Right hindlimb (tissue), 1 donor: ENCODE measurements at regions not wholly inside any gene's neighbourhood (a gene's known extent, or its start where the extent isn't known, plus 50 kb on each side); places are given as distances from the start of the nearest gene placed in this dataset.

ENCODE experiments used
- DNase-seq: peaks from one replicate; pipeline ENCODE4 v3.0.0-alpha.2; 2018

DNA sequence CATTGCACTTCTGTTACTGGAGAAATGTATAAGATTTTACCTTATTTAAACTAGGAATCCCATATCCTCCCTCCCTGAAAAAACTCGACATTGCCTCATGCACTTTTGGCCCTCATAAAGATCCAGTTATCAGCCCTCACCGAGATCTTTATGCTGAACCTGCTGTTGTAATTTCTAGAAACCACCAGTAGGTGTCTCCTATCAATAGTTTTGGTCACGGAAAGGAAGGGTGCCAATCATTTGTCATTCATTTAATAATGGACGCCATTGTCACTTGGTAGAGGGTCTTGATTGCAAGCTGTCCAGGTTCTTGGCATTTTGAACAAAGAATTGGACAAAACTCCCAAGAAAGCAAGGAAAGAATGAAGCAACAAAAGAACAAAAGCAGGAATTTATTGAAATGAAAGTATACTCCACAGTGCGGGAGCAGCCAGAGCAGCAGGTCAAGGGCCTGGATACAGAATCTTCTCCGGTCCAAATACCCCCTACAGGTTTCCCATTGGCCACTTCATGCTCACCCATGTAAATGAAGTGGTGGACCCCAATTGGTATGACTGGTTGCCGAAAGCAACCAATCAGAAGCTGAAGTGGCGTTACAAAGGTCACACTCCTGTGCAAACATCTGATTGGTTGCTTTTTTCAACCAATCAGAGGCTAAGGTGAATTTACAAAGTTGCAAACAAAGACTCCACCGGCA lies 524.3 kb downstream of the PSAT1 start:
- no peak for DNase-seq

- no peak for DNase-seq
Measured at GRCh38 chr9:78826527-78826926, 529.6 kb downstream of the PSAT1 start.

DNA sequence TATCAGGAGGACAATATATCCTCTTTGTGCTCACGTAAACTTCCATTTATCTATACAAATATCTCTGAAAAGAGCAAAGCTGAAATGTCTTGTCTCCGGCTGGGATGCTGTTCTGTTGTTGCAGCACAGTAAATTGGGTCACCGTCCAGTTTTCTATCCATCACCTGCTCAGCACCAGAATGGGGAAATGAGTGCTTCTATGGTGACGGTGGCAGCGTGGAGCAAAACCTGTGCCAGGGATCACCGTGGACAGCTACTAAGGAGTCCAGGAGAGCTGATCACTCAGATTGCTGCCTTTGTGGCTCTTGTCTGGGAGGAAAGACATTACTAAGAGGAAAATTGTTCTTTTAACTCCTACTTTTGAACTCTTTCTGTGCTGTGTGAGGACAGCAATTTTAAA lies 531.6 kb downstream of the PSAT1 start:
- DNase-seq: no peak

GRCh38 chr9:78830301-78830700 lies 533.4 kb downstream of the PSAT1 start:
- no peak for DNase-seq

DNA sequence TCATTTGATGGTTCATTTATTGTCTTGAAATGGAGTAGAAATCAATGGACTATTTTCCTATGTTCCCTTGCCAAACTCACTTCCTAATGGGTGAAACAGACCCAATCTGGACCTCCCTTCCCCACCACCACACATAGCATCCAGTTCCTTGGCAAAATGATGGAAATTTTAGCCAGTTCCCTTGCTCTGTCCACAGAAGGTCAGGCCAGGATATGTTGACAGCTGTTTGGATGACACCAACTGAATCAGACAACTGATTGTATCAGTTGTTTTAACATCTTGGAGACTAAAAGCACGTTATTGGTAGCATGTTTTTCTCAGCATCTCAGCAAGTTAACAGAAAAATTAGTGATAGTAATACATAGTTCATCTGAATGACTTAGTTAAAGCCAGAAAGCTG lies 534.8 kb downstream of the PSAT1 start:
- no peak for DNase-seq

GRCh38 chr9:78835928-78836450 lies 539.1 kb downstream of the PSAT1 start:
- no peak for DNase-seq

DNA sequence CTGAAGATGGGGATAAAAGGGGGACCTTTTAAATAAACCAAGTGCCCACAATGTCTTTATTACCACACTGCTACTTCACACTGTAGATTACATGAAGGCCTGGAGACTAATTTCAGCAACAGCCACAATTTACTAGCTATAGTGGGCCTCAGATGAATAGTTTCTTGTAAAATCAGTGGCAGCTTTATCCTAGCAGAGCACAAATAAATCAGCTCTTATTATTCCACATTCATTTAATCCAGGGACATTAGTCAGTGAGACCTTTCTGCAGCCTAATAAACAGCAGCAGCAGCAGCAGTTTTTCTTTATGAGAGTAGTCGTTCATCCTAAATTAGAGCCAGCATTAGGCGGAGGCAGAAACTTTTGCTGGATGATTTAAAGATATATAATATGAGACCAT lies 542.3 kb downstream of the PSAT1 start:
- DNase-seq: no peak

GRCh38 chr9:78848061-78848460 lies 551.1 kb downstream of the PSAT1 start:
- no peak for DNase-seq

DNA sequence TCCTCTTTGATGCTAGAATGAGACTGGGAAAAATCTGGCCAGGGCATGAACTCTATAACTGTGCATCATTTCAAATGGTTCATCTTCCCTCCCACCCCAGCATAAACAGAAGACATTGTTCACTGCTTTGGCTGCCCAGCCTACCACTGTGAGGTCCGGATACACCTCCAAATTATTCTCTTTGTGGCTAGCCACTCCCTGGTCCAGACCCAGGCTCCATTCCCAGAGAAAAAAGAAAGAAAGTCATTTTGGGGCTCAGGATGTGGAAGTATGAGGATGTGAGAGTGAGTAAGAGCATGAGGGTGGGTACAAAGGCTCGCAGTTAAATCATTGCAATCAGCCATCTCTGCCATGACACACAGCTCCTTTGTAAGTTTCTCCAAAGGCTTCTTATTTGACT lies 559.2 kb downstream of the PSAT1 start:
- DNase-seq: no peak

- DNase-seq: no peak
Measured at GRCh38 chr9:78856781-78857180, 559.9 kb downstream of the PSAT1 start.

- no peak for DNase-seq
Measured at GRCh38 chr9:78857373-78858225, 560.7 kb downstream of the PSAT1 start.

GRCh38 chr9:78858266-78858665 lies 561.3 kb downstream of the PSAT1 start:
- DNase-seq: no peak

DNA sequence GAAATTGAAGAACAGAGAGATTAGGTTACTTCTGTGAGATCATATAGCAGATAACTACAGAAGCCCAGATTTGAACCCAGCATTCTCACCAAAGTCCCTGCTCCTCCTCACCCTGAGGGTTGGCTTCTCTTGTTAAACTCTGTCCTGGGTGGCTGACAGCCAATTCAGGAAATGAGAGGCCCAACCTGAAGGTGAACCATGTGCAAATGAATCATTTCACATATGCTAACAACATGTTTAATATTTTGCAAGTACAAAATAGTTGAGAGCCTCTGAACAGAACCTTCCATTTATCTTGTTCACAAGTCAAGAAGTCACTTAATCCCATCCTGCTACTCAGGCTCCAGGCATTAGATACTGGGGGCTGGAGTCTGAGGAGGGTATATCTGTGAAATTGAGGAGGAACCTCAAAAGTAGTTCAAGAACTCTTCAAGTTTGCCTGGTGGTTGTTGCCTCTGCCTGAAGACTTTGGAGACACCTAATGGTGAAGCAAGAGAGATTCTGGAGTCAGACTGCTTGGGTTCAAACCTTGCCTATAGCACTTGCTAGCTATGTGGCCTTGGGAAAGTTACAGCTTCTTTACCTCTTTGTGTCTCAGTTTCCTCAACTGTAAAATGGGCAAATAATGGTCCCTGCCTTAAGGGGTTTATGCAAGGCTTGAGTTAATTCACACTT lies 564.0 kb downstream of the PSAT1 start:
- no peak for DNase-seq

GRCh38 chr9:78863531-78863930 lies 566.6 kb downstream of the PSAT1 start:
- no peak for DNase-seq

DNA sequence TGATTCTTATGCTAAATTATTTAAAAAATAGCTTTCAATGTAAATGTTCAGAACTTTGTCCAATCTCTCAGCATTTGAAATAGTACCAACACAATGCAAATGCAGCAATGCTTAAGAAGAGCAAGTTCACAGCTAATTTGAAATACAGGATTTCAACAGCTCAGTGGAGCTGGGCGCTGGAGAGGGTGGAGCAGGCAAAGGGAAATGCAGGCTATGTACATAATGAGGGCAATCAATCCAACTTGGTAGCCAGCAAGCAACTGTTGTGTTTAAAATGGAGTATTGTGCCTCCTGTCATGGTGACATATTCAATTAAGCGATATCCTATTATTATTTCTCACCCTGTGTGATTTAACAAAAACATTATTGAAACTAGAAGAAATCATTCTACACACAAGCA lies 568.8 kb downstream of the PSAT1 start:
- DNase-seq: no peak

DNA sequence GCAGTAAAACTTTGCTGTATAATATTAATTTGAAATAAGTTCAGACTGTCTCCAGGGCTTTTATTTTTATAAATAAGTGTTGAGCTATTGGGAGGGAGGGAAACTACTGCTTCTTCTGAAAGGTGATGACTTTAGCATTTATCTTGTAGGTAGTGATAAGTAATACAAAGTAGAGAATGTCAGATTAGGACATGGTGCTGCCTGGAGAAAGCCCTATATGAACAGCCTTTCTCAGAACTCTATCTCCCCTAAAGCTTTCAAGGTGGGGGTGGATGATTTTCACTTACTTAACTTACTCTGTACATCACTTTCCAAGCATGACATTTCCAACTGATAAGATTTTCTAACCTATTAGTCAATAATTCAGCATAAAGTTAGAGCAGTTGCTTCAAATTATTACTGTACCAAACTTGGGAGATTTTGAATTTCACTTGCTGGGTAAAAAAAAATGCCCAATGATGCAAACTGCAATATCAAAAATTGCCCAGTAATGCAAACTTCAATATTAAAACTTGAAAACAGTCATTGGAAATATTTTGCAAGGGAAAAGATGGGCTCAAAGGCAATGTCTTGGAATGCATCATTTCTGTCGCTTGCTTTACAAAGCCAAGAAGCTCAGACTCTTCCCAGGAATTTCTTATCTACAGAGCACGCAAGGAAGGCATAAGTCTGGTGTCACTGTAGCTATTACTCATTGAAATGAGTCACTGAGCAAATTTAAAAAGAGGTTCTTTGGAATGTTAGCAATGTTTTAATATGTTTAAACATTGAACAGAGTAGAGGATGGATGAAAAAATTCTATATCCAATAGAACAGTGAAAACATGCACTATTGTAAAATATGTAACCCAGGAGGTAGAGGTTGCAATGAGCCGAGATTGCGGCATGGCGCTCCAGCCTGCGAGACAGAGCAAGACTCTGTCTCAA lies 569.5 kb downstream of the PSAT1 start:
- no peak for DNase-seq

DNA sequence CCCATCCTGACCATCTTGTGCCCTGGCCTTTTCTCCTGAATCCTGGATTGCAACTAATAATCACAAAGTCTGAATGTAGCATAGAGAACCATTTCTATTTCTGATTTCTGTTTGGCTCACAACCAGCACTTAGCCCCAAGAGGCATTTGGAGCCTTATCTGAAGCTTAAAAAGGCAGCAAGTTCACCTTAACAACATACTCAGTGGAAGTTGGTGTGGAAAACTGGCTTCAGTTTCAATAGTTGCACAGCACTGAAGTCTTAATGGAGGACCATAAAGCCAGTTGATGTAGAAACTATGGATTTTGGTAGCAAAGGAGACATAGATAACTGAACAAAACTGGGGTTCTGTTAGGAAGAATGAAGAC lies 574.1 kb downstream of the PSAT1 start:
- no peak for DNase-seq

DNA sequence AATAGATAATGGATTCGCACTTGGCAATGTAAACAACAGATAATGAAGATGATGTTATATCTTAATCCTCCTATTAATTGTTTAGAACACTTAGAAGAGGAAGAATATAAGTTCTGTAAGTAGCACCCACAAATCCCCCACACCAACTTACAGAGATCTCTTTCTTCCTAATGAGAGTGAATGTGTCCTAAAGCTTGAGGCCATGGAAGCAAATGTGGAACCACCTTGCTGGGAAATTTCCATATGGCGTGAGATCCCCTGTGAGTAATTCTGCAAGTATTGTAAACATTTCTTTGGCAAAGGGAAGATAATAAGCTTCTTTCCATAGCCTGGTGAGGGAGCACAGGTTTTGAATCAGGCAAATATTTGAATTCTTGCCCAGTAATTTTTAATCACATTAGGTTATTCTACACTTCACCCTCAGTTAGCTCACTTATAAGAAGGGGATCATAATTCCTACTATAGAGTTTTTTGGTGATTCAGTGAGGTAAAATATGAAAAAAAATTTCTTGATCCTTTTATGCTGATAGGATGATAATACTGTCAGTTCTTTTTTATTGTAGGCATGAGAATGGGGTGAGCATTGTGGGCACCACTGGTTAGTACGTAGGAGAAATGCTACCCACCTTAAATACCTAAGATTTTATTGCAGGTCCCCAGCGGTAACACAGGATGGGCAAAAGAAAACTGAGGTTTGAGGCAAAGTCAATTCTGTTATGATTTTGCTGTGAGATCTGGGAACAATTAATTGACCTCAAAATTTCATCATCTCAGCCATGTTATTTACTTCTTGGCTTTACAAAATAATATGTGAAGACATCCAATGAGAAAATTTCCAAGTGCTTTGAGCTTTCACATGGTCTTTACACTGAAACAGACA lies 574.8 kb downstream of the PSAT1 start:
- DNase-seq: no peak

DNA sequence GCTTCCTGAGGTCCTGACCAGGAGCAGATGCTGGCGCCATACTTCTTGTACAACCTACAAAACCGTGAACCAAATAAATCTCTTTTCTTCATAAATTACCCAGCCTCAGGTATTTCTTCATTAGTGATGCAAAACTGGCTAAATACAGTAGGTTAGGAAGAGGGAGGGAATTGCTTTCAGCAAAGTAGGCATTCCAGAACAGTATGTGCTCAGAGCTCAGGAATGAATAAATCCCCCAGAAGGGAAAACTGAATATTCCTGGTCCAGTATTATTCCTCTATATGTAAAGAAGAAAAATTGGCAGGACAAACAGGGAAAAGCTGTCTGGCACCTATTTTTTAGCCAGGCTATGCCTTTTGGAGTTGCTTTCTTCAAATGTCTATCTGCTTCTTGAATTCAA lies 577.1 kb downstream of the PSAT1 start:
- DNase-seq: no peak

DNA sequence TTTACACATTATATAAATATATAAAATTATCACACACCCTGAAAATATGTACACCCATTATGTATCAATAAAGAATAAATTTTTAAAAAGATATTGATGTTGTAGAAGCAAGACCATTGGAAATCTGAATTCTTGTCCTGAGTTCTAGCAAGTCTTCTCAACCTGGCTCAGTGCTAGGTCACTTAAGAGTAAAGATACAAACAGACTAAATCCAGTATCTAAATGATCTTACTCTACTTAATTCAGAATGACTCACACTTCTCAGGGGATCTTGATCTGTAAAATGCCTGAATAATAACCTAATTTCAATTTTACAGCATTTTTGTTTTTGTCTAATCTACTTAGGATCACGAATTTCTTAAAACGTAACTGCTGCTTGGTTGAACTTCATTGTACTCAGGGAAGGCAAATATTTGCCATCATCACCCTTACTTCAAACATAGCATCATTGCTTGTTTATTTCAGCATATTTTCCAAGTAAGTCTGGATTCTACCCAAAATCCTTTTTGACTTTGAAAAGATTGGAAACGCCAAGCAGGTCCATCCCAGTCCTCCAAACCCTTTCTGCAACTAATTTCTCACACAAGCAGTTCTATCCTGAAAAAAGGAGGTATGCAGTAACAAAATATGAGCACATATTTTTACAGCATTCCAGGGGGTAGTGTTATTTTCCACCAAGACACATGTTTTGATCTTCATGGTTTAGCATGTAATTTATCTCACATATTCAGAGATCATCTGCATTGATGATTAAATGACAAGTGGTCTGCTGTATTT lies 582.6 kb downstream of the PSAT1 start:
- no peak for DNase-seq

DNA sequence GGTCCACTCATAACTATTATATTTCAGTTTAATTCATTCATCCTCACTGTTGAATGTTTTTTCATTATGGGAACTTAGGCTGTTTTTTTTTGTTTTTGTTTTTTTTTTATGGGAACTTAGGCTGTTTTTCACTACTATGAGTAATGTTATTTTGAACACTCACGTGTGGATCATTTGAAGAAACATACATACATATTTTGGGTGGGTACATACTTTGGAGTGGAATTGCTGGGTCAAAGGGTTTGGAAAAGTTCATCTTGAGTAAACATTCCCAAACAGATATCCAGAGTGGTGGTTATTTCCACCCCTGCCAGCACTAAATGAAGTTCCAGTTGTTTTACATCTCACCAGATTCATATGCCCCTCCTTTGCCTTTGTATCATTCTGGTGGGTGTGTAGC lies 584.4 kb downstream of the PSAT1 start:
- DNase-seq: no peak
